ENCODE measurements at regions not wholly inside any gene's neighbourhood (a gene's known extent, or its start where the extent isn't known, plus 50 kb on each side); places are given as distances from the start of the nearest gene placed in this dataset.

DNA sequence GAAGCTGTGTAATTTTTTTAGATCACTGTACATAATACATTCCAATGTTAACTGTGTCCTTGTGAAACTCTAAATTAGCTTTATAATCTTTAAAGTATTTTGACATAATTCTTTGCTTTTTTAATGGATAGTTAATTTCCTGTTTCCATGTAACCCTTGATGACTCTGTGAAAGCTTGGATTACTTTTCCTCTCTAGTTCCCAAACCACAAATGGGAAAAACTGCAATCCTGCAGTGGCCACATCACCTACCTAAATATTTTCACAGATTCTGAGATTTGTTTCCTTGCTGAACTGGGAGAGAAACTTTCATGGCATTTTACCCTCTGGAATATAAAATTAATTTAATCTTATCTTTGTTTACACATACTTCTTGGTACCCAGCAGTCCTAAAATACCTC, 161.6 kb upstream of the CCDC68 start:
- no peak for TF ChIP-seq POLR2A (IDR thresholded peaks at IDR 0.05; ENCODE audit: low read depth, low read length)
- no peak for TF ChIP-seq POLR2AphosphoS5 (IDR thresholded peaks at IDR 0.05; ENCODE audit: low read depth, low read length)

Measured in GM12892 (cell line).